Stimulated activated CD8-positive, alpha-beta memory T cell treated with anti-CD3 and anti-CD28 coated beads, Interleukin-4, amount 100 ng/mL, for 4 hours (primary cell): ENCODE measurements at regions not wholly inside any gene's neighbourhood (a gene's known extent, or its start where the extent isn't known, plus 50 kb on each side); places are given as distances from the start of the nearest gene placed in this dataset.

Experiments
- DNase-seq, 2 donors: peaks; one replicate each; pipeline ENCODE4 v3.0.0-alpha.2; 2020; ENCODE audit warnings: low read depth in 2 of 2, low spot score in 1 of 2

DNA sequence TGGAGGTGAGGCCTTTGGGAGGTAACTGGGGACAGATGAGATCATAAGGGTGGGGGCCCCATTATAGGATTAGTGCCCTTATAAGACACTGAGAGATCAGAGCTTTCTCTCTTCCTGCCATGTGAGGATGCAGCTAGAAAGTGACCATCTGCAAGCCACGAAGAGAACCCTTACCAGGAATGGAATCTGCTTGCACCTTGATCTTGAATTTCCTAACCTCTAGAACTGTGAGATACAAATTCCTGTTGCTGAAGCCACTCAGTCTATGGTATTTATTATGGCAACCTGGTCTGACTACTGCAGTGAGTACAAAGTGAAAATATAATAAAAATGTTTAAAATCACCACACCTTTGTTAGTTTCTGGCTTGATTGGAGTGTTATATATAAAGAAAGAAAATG is 388.0 kb downstream of the LMO7 start:
- DNase-seq = no peak

DNA sequence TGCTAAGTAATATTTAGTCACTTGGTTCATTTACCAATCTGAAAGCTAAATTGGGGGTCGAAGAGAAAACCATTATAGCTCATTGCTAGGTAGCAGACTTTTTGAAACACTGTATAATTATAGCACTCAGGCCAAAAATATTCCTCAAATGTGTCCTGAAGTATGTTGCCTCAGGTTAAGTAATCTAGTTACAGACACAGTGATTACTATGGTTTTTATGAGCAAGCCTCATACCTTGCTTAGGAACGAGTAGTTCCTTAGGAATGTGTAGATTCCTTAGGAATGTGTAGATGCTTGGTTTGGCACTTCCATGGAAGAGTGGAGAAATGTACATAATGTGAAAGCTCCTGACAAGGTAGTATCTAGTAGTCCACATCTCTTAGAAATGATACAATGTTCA is 387.5 kb downstream of the LMO7 start:
- DNase-seq = no peak

DNA sequence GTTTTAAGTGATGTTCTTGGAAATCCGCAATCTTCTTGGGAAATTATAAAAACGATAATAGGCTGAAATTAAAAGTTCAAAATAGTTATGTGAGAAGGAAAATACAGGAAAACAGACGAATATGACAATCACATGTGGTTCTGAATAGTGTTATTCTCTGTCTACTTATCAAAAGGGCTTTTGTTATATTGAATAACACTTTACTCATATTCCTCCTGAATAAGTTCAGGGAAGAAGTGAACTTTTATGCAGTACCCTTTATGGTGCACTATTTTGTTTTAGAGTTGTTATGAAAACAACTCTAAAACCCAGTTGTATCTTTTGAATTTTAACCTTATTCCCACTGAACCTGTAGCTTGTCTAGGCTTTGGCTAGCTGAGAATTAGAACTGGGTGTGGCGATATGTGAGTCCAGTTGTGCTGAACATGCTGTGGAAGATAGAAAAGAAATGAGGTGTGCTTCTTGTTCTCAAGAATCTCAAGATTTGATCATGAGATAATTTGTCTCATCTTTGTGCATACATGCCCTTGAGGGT is 384.4 kb downstream of the LMO7 start:
- no peak for DNase-seq

- no peak for DNase-seq
These were observed 383.4 kb downstream of the LMO7 start for GRCh38 chr13:76019421-76020044.

DNA sequence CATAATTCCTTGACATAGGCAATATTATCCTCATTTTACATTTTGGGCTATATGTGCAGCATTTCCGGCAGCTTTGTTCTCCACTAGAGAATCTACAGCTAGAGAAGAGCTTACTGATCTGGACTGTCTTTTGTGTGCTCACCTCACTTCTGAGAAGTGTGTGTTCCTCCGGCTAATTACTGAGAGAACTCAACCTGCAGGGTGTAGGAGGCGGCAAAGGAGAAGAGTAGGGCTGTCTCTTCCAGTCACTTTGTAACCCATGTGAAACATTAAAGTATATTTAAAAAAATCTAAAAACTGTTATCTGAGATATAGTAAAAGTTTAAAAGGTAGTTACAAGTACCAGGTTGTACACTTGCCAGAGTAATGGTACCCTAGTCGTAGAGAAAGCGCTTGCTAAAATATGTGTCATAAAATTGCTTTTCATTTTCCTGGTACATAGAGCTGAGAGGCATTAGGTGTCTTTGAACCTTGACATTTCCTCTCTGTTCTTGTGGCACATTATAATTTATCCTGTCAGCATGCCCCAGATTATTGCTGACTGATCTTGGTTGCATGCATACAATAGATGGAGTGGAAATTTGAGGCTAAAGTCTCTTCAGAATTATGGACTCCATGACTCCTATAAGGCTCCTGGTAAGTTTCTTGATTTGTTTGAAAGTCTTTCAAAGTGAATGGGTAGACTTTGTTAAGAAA is 381.9 kb downstream of the LMO7 start:
- no peak for DNase-seq

- DNase-seq = no peak
These were observed 380.8 kb downstream of the LMO7 start for GRCh38 chr13:76016799-76017400.

DNA sequence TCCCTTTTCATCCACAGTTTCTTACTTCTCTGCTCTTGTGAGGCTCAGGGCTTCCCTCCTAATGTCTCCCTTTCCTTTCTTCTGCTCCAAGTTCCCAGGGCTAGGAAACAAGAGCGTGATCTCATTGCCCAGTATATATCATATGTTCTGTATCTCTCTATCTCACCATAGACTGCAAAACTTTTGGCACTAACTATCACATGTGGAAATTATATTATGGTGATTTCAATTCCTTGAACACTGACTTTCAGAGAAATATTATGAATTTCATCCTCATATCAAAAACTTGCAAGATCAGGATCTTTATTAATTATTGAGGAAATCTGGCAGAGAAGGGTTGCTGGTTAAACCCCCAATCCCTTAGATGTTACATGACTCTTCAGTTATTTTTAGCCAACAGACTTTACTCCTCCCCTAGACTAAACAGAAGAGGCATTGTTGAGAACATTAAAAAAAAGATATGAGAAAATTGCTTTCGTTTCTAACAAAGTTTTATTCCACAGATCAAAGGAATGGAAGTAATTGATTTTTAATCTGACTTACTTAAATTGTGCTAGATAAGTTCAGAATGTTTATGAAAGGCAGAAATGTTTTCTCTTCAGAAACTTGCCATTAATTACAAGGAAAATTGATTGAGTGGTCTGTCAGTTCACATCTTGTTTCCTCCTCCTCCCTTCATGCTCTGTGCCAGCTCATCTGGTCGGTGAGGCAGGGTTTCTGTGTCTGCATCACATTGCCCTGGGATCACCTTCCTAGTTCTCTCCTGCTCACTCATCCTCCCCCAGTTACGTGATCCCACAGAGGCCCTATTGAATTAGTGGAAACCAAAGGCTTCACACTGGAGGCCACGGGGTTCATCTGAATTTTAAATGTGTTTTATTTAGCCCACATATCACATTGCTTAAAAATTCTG is 378.5 kb downstream of the LMO7 start:
- DNase-seq = no peak

GRCh38 chr13:76012091-76012721 is 376.1 kb downstream of the LMO7 start:
- no peak for DNase-seq

- DNase-seq = no peak
These were observed 373.2 kb downstream of the LMO7 start for GRCh38 chr13:76009267-76009890.

DNA sequence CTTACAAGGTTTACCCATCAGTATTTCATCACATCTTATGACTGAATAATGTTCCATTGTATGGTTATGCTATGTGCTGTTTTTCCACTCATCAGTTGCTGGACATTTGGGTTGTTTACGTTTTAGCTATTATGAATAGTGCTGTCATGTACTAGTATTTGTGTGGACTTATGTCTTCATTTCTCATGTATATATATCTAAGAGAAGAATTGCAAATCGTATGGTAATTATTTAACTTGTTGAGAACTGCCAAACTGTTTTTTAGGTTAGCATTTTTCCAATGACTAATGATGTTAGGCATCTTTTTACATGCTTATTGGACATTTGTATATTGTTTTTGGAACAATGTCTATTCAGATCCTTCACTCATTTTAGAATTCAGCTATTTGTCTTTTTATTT is 368.3 kb downstream of the LMO7 start:
- DNase-seq = no peak

DNA sequence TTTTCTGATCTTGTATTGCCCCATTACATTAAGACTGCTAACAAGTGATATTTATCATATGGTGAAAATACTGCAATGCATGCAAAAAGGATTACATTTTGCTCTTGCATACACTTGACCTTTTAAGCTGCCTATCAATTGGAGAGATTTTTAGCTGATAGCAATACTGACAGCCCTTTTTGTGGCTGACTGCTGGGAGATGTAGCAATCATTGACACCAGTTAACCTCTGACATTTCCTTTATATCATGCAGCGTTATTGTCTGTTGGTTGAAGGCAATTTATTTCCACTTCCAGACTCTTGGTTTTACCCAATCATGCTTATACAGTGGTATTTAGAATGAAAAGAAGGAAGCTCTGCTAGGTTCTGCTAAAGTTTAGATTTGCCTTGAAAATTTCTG is 364.0 kb downstream of the LMO7 start:
- DNase-seq = no peak

DNA sequence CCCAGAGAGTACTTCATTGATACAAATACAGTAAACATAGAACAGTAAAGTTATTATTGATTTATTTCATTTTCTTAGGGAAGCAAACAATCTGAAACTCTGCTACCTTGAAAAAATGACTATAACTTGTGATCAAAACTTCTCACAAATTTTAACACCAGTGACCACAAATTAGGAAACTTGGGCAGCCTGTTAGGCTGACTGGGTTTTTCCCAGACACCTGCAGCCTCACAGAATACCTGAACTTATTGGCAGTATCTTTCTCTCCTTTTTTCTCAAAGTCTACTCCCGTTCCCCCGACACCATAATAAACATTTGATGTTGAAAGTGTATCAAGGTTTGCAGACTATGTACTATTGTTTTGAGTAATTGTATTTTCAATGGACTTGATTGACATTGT is 360.5 kb downstream of the LMO7 start:
- no peak for DNase-seq

DNA sequence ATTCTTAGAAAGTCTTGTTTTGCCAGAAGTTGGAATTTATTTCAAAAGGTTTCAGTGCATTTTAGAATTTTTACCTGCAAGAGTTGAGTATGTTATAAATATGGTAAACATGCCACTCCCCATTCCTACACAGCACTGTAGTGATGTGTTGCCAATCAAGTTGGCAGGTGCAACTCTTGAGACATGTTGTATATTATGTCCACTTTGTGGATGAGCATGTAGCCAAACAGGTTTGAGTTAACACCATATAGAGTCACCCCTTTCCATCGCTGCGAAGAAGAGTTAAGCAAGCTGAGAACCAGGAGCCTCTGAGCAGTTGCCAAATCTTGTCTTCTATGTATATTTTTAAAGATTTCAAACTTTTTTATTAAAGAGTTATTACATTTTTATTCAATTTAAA is 359.8 kb downstream of the LMO7 start:
- DNase-seq = no peak

- DNase-seq = no peak
These were observed 357.7 kb downstream of the LMO7 start for GRCh38 chr13:75993823-75994222.

- DNase-seq = no peak
These were observed 357.1 kb downstream of the LMO7 start for GRCh38 chr13:75993241-75993640.

DNA sequence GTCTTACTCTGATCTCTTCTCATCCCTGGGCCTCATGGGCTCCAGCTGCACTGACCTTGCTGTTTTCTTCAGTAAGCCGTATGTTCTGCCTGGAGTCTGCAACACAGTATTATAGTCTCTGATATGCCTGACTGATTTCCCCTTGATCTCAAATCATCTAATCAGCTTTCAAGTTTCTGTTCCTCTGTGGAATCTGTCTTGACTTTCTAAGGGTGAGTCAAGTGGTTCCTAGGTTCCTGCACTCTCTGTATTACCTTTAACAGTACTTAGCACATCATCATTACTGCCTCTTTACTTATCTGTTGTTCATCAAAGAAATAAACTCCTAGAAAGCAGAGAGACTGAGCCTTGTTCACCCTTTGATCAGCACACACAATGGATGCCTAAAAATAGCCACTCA is 350.7 kb downstream of the LMO7 start:
- DNase-seq = no peak

- no peak for DNase-seq
These were observed 349.0 kb downstream of the LMO7 start for GRCh38 chr13:75985132-75985531.

DNA sequence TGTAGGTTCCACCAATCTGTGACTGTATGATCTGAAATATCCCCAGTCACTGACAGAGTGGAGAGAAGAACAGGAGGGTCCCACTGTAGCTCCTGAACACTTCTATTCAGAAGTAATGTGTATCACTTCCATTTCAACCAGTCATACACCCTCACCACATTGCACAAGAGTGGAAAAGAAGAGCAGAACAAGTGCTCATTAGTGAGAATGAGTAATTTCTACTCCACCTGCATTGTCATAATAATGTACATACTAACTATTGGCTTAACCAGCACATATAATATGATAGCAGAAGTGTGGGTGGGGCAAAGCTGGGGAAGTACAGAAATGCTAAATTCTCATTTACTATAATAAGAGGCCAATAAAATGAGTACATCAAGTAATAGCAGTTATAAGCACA is 342.7 kb downstream of the LMO7 start:
- DNase-seq = no peak

- no peak for DNase-seq
These were observed 332.1 kb downstream of the LMO7 start for GRCh38 chr13:75968103-75968838.

DNA sequence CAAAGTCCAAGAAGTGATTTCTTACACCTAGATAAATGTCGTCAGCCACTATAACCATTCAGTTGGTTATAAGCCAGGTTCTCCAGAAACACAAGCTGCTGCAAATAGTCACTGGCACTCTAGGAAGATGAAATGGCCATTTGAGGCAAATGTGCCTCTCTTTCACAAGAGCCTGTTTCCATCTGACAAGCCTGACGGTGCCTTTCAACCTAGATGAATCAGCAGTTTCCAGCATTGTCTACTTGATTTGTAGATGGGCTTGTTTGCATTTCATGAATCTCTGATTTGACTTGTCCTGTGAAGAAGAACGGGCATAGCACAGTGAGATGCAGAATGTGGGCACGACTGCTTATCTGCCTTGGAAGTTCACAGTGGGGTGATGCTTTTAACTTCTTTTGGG is 327.2 kb downstream of the LMO7 start:
- no peak for DNase-seq
